SH-SY5Y (cell line): ENCODE measurements at regions not wholly inside any gene's neighbourhood (a gene's known extent, or its start where the extent isn't known, plus 50 kb on each side); places are given as distances from the start of the nearest gene placed in this dataset.

ENCODE experiments used
- GATA2 ChIP-seq: IDR thresholded peaks from 2 replicates; pipeline ENCODE4 v1.6.1; 2011; ENCODE audit warnings: mild to moderate bottlenecking, low read depth, low read length
- GATA3 ChIP-seq: IDR thresholded peaks from 2 replicates; pipeline ENCODE4 v1.6.1; 2011; ENCODE audit warnings: low read depth, mild to moderate bottlenecking, low read length, moderate library complexity

- TF ChIP-seq GATA3 (no peak), GATA2 (no peak)
Measured at GRCh38 chr4:24071612-24072372, 181.9 kb upstream of the PPARGC1A start.
